Fibroblast of pulmonary artery (primary cell): ENCODE measurements at regions not wholly inside any gene's neighbourhood (a gene's known extent, or its start where the extent isn't known, plus 50 kb on each side); places are given as distances from the start of the nearest gene placed in this dataset.

Experiments
- DNase-seq: peaks from one replicate; pipeline ENCODE4 v3.0.0-alpha.2; 2010; ENCODE audit warnings: low read depth
- H3K4me3 ChIP-seq: replicated peaks from 2 replicates; pipeline ENCODE4 v1.5.1; 2011; ENCODE audit warnings: low read depth, mild to moderate bottlenecking, control low read depth, low read length, moderate library complexity
- TF ChIP-seq, protein P1 (sequence below): IDR thresholded peaks from 2 replicates; pipeline ENCODE4 v1.5.1; 2011; ENCODE audit warnings: mild to moderate bottlenecking, control low read depth, low read length, inconsistent platforms; ENCODE audit errors: missing control alignments

DNA sequence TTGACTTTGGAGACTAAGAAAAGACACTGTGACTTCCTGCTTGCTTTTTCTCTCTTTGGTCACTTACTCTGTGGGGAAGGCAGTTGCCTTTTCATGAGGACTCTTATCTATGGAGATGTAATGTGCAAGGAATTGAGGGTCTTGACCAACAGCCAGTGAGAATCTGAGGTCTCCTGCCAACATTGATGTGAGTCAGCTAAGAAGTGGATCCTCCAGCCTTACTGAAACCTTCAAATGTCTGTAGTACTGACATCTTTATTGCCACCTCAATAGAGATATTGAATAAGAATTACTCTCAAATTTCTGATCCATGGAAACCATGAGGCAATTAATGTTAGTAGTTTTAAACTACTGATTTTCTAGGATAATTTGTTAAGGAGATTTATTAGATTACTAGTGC, 598.4 kb downstream of the ADGRL2 start:
- H3K4me3 ChIP-seq = no peak overlapping the region
- DNase-seq = peak; percentile 48
- TF ChIP-seq, protein P1, sequence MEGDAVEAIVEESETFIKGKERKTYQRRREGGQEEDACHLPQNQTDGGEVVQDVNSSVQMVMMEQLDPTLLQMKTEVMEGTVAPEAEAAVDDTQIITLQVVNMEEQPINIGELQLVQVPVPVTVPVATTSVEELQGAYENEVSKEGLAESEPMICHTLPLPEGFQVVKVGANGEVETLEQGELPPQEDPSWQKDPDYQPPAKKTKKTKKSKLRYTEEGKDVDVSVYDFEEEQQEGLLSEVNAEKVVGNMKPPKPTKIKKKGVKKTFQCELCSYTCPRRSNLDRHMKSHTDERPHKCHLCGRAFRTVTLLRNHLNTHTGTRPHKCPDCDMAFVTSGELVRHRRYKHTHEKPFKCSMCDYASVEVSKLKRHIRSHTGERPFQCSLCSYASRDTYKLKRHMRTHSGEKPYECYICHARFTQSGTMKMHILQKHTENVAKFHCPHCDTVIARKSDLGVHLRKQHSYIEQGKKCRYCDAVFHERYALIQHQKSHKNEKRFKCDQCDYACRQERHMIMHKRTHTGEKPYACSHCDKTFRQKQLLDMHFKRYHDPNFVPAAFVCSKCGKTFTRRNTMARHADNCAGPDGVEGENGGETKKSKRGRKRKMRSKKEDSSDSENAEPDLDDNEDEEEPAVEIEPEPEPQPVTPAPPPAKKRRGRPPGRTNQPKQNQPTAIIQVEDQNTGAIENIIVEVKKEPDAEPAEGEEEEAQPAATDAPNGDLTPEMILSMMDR = no peak

- no peak overlapping the region for H3K4me3 ChIP-seq
- TF ChIP-seq, protein P1 = no peak
- peak; percentile 11 for DNase-seq
These were observed 597.6 kb downstream of the ADGRL2 start for GRCh38 chr1:82398357-82398756.

DNA sequence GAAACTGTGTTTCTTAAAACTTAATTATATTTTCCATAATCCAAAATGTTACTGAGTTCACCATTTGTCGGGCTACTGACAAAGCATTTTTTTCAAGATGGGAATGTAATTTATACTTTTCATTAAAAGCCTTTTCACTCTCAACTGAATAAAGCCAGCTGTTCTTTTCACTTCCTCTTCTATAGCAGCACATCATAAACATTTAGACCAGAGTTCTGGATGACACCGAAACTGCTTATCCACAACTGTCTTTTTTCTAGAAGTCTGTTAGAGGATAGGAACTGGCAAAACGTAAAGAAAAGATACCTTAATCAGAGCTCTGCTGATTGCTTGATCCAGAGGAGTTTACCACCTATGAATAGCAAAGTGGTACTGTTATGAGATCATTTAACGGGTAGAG, 594.7 kb downstream of the ADGRL2 start:
- no peak for DNase-seq
- TF ChIP-seq, protein P1 = no peak
- no peak overlapping the region for H3K4me3 ChIP-seq

DNA sequence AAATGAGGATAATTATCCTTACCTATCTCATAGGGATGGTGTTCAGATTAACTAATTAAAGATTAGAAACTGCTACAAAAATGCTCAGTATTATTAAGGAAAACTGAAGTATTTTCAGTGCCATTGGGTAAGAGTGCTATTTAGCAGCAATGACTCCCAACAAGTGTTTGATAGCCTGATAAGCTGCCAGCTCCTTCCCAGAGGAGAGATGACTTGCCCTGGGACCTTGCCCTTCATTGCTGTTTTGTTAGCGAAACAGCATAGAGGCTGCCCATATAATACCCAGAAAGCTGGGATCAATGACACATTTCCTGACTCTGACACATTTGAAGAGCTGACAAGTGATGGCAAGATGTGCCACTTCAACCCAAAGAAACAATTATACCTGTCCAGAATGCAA, 592.2 kb downstream of the ADGRL2 start:
- TF ChIP-seq, protein P1 = no peak
- no peak overlapping the region for H3K4me3 ChIP-seq
- no peak for DNase-seq

DNA sequence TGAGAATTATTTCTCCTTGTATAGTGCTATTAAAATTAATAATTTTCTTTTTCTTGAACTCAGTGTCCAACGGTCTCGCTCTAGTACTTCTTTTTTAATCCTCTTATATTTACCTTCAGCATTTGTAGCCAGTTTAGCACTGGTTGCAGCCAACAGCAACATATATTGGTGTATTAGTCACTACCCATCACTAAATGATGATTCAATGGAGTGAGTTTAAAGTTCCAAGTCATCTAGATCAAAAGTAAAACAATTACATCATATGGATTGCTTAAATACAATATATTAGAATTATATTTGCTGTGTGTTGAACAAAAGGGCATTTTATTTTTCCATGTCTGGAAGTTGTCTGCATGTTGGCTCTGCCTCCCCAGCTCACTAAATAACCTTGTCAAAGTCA, 591.8 kb downstream of the ADGRL2 start:
- H3K4me3 ChIP-seq = no peak overlapping the region
- DNase-seq = peak; percentile 31
- TF ChIP-seq, protein P1 = no peak

DNA sequence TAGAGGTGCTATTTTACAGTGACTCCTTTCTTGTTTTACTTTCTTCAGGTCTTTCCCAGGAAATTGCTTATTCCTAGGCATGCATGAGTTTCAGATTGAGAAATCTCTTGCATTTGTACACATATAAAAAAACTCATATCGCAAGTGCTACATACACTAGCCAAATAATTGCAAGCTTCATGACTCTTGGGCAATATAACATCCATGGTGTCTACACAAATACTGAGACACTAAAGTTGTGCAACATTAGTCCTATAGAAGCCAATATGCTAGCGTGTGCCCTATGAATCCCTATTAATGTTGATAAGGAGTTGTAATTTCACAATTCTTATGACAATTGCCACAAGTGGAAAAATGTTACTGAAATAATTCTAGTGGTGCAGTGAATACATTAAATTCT, 591.0 kb downstream of the ADGRL2 start:
- TF ChIP-seq, protein P1 = no peak
- H3K4me3 ChIP-seq = no peak overlapping the region
- DNase-seq = peak; percentile 3

DNA sequence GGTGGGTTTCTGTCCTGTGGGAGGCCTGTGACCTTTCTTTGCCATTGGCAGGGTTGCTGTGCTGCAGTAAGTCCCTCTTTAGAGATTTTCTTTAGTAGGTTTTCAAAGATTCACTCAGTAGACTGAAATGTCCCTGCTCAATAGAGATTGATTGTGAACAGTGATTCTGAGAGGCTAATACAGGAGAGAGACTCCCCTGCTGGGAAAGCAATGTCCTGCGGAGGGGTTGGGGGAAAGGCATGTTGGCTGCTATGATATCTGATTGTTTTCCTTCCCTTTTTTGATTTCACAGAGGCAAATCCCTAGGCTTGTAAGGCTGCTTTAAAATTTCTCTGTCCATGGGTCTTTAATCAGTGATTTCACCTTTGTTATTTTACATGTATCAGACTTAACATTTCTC, 589.9 kb downstream of the ADGRL2 start:
- TF ChIP-seq, protein P1 = no peak
- no peak for DNase-seq
- H3K4me3 ChIP-seq = no peak overlapping the region
